ENCODE measurements at regions not wholly inside any gene's neighbourhood (a gene's known extent, or its start where the extent isn't known, plus 50 kb on each side); places are given as distances from the start of the nearest gene placed in this dataset.

DNA sequence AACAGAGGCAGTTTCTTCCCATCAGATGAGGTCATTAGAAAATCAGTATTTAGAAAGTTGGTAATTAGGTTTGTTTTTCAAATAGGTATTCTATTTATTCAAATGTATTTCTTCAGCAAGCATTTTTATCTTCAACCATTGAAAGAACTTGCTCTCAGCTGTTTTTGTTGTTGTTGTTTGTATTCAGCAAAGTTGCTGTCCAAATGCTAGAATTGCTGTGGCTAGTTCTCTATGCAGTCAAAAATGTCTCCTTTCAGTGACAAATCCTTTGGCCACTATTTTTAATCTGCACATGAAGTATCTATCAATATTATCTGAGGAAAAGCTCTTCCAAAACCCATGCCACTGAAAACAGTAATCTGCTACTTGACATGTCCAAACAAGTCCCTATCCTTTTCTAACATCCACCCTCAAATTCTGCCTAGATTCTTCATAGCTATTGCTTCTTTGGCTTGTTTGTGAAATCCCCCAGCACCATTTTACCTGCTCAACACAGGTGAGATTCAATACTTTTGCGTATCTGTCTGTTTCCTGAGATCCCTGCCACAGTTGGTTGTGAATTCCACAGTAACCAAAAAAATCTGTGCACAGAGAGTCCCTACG lies 1005.4 kb downstream of the GRIK2 start:
- in situ Hi-C loops (cut with MboI; ENCODE audit: low sequenced_read_pairs) = no loop called here

DNA sequence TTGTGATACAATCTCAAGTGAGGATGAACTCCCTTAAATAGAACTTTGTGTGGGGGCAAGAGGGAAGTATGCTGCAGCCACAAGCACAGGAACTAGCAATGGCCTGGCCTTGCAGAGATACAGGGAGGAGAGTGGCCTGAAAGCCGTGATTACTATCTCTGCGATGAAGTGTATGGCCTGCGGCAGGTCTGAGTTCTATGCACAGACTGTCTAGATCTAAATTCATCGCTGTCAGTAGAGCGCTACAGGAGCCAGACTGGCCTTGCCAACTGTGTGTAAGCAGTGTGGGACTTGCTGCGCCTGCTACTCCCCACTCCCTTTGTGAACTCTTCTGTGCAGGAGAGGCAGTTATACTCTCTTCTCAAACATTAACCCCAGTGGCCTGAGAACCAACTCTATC lies 997.0 kb downstream of the GRIK2 start:
- in situ Hi-C loops (cut with MboI; ENCODE audit: low sequenced_read_pairs) = no loop called here

DNA sequence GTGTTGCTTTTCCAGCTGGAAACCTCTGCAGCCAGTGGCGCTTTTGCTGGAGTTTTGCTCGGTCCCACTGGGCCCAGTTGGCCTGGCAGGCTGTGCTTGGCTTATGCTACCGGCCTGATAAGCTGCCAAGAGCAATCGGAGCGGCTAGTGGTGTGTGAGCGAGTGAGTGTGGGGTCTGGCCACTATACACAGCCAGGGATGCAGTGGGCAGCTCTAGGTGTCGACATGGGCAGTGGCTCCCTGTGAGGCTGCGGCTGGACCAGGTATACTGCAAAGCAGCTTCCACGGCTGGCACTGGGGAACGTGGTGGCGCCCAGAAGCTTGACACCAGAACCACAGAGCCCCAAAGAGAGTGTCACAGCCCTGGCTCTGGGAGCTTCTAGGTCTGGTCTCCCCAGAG lies 996.5 kb downstream of the GRIK2 start:
- in situ Hi-C loops (cut with MboI; ENCODE audit: low sequenced_read_pairs) = no loop called here

DNA sequence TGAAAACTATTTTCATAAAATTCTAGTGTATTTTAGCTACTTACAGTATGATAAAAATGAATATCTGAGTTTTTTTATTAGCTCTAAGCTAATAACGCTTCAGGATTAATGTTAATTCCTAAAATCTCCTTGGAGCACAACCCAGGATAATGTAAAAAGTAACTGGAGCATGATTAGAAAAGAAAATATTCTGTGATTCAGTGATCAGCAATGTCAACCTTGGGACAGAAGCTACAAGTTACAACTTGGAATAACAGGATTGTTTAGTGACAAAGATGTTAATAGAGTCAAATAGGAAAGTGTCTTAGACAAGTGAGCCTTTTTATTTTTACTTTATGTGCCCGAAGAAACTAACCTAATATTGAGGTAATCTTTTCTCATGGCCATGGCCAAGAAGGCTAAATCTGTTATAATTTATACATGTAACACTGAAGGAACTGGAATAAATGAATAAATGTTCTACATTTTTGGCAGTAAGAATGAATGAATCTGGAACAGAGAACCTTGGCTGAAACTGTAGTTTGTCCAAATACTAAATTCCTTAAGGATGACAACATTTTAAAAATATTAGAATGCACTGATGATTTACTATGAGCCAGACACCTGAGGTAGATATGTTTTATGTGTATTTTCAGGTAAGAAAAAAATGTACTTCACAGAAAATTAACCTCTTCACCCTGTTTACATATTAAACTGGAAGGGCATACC lies 994.0 kb downstream of the GRIK2 start:
- in situ Hi-C loops (cut with MboI; ENCODE audit: low sequenced_read_pairs) = no loop called here

DNA sequence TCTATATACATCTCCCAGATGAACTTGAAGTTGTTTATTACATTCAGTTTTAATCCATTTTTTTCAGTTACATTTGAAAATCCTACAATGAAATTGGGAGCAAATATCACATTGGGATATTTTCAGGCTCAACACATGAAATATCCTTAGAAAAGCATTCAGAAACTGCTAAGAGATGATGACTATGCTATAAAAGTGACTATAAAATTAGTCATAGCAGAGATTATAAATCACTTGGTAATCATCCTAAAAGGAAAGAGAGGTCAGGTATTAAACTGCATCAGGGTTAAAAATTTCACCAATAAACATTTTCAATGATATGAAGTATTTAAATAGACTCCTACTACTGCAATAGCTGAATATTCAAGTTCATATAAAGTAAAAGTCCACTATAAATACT lies 987.7 kb downstream of the GRIK2 start:
- in situ Hi-C loops (cut with MboI; ENCODE audit: low sequenced_read_pairs) = no loop called here

DNA sequence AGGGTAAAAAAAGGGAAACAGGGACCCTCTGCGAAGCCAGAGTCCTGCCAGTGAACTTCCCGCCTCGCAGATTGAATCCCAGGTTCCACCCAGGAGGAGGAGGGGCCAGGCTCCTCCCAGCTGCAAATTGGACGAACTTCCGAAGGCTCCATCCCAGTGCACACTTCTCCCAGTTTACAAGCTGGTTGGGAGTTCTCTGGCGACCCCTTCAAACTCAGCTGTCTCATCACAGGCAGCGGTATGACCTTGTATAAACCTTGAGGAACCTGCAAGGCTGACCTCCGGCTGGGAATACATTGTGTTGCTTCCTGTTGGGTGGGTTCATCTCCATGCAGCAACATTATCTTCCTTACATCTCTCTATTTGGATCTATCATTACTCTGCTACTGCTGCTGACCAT lies 962.7 kb downstream of the GRIK2 start:
- in situ Hi-C loops (cut with MboI; ENCODE audit: low sequenced_read_pairs) = no loop called here

DNA sequence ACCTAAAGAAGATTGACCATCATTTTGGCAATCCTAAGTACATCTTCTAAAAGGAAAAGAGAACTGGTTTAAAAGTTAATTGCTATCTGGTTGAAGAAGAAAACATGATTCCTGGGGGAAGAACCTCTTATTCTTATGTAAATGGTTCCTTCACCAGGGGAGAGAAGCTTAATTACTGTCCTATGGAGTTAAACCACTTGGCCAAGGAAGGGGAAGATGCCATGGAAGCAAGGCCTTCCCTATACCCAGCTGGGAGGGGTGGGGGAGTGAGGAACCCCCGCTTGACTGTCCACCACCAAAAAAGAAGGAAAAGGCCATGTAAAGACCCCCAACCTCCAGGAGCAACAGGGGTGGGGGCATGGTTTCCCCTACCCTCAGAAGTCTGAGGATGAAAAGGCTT lies 962.1 kb downstream of the GRIK2 start:
- in situ Hi-C loops (cut with MboI; ENCODE audit: low sequenced_read_pairs) = no loop called here

DNA sequence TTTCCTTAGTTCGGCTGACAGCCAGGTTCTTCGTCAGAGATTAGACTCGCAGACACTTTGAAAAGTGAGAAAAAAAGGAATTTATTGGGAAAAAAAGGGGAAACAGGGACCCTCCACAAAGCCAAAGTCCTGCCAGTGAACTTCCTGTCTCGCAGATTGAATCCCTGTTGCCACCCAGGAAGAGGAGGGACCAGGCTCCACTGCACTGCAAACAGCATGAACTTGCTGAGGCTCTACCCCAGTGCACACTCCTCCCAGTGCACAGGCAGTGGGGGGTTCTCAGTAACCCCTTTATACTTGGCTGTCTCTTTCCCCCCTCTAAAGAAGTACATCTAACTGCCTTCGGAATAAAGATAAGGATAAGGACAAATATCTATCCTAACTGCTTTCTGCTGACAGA lies 959.0 kb downstream of the GRIK2 start:
- in situ Hi-C loops (cut with MboI; ENCODE audit: low sequenced_read_pairs) = no loop called here

DNA sequence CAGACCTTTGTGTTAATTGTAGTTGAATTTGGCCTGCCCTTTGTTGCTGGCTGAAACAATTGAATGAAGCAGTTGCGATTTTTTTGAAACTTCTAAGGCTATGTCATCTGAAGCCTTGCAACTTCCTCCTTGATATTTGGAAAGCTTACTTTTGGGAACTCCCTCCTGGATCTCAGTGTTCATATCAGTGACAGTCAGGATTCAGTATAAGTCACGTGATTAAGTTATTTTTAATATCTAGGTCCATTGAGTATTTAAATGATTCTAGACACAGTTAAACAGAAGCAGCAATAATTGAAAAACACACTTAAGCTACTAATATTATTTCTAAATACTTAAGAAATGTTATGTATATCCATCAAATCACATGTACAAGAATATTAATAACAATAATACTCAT lies 951.3 kb downstream of the GRIK2 start:
- in situ Hi-C loops (cut with MboI; ENCODE audit: low sequenced_read_pairs) = no loop called here

DNA sequence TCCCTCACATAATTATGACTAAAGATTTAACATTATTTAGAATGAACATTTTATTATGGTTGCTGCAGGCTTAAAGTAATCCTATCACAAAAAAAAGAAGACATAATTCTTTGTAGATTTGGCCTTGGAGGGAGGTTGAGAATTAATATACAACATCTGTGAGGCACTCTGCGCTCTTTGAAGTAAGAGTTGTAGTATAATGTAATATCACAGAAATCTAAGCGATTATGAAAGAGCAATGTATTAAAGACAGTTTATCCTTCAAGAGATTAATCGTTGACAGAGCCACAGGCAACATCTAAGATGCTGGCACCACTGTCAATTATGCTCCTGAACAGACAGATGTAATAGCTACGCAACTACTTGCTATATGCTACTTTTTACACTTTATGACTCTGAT lies 946.8 kb downstream of the GRIK2 start:
- in situ Hi-C loops (cut with MboI; ENCODE audit: low sequenced_read_pairs) = no loop called here

DNA sequence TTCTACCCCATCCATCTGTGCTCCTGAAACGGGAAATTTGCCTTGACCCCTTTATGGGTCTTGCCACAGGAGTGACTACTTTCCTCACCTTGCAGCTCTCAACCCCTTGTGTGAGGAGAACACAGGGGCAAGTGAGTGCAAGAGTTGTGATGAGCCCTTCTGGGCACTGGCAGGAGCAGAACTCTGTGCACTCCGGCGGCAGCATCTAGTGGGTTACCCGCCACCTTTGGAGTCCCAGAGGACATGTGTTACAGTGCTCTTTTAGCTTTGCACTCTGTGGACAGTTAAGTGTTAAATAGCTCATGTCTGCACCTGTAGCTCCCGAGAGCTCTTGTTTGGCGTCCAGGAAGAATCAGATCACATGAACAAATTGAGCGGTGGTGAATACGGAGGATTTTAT lies 940.2 kb downstream of the GRIK2 start:
- in situ Hi-C loops (cut with MboI; ENCODE audit: low sequenced_read_pairs) = no loop called here

DNA sequence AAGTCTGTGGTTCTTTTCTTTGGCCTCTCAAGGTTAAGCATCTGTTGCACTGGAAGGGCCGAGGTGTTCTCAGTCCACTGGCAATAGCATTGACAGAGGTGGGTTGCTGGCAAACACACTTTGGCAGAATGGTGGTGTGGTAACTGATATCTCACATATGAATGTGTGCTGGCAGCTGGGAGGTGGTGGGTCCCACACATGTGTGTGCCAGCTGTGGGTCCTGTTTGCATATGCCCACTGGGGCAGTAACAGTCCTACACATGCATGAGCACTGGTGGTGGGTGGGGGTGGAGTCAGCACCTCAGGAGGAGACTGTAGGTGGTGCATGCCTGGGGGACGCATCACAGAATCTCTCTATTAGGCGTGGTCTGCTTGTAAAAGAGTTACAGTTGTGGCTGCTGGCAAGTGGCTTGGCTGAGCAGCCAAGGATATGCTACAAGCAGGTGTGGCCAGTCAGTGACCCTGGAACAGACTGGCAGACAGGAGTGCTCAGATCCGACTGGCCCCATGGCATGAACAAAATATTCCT lies 934.3 kb downstream of the GRIK2 start:
- in situ Hi-C loops (cut with MboI; ENCODE audit: low sequenced_read_pairs) = no loop called here

DNA sequence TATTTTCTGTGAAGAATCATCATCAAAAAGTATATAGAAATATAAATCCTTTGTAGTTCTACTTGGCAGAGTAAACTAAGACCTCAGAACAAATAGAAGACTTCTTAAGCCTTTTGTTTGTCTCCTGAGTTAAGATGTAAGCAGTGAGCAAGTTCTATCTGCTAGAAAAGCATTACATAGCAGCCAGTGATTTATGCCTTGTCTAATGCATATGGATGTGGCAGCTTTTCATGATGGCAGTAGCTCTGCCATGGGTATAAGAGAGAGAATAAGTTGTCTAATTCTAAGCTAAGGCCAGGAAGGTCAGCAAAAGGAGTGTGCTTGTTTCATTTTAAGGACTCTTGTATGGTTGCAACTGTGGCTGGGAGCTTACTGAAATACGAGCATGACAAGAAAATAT lies 920.2 kb downstream of the GRIK2 start:
- in situ Hi-C loops (cut with MboI; ENCODE audit: low sequenced_read_pairs) = no loop called here

DNA sequence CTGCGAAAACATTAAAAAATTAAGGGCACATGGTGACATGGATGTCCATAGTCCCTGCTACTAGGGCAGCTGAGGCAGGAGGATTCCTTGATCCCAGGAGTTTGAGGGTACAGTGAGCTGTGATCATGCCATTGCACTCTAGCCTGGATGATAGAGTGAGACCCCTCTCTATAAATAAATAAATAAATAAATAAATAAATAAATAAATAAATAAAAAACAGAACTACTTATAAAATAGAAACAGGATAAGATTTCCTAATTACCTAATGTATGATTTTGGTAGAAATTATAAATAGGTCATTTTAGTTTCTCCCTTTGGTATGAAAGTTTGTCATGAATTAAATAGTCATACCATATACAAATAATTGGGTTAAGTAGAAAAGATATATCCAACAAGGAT lies 916.2 kb downstream of the GRIK2 start:
- in situ Hi-C loops (cut with MboI; ENCODE audit: low sequenced_read_pairs) = no loop called here

DNA sequence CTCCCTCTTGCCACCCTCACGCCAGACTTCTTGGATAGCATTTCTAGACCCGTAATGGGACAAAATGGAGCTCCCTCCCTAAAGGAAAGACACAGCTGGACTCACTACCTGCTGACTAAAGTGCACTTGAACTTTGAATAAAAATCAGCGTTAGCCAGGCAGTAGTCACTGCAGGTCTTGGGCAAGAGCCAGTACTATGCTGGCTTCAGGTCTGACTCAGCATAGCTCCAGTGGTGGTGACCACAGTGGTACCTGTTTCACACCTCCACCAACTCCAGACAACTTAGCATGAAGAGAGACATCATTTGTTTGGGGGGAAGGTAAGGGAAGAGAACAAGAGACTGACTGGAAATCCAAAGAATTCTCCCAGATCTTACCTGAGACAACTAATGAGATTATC lies 906.8 kb downstream of the GRIK2 start:
- in situ Hi-C loops (cut with MboI; ENCODE audit: low sequenced_read_pairs) = no loop called here

DNA sequence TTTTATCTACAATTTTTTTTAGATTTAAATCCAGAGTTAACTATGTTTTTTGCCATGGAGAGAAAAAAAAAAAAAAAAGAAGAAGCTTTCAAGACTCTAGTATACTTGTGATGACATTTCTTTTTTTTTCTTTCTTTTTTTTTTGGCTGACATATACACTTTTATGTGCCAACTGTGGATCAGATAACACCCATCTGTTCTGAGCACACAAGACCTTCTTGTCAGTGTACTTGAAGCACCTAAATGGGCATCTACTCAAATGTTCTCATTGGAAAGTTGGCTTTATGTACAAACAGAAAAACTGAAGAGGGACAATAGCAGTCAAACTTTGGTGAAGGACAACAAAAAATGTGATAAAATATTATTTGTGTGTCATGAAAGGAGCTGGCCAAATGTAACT lies 904.5 kb downstream of the GRIK2 start:
- in situ Hi-C loops (cut with MboI; ENCODE audit: low sequenced_read_pairs) = no loop called here
